HuH-7.5 (cell line): ENCODE measurements at regions not wholly inside any gene's neighbourhood (a gene's known extent, or its start where the extent isn't known, plus 50 kb on each side); places are given as distances from the start of the nearest gene placed in this dataset.
"Not testable (repeated sequence)": the region's sequence is repeated elsewhere in the genome, so short reads cannot be mapped to it uniquely, and the experiment has no call there.

Experiments
- DNase-seq: peaks from one replicate; pipeline ENCODE4 v3.0.0; 2011; ENCODE audit warnings: low spot score

GRCh38 chr15:31433091-31433490, 106.5 kb downstream of the KLF13 start:
- DNase-seq, result no peak

- DNase-seq, result no peak
These were observed 106.9 kb downstream of the KLF13 start for GRCh38 chr15:31433574-31433973.

DNA sequence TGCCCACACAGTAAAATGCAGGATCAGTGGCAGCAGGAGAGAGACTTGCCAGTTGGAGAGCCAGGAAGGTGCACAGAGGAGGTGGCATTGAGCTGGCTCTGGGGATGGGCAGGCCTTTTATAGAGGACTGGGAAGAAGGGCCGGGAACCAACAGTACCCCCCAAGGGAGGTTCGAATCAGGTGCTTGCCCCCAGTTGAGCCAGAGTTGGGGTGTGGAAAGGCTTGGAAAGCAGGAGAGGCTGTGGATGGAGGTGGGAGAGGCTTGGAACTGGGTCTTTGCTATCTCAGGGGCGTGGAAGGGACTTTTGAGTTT, 107.6 kb downstream of the KLF13 start:
- no peak for DNase-seq

DNA sequence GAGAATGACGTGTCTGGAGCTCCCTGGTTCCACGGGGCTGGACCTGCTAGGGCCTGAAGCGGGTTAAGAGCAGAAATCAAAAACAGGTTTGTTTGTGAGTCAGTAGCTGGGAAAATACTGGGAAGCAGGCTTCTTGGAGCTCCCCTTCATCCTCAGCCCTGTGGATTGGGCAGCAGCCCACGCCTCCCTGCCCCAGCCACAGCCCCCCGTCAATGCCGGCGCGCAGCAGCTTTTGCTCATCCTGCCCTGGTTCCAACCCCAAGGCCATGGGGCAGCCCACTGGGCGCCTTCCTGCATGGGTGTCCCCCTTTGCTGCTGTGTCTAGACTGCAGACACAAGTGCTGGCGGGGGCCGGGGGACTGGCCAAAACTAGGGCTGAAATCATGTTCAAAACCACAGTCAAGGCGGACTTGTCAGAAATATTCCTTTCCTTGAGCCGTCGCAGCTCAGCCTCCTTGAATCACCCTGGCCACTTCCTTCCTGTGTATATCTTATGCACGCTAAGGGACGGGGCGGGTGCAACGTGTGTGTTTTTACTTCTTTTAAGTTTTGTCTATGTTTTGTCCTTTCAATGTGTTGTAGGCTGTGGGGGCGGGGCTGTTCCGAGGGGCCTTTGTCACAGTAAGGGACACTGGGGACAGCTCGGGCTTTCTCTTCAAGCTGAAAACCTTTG, 108.1 kb downstream of the KLF13 start:
- DNase-seq, result no peak

DNA sequence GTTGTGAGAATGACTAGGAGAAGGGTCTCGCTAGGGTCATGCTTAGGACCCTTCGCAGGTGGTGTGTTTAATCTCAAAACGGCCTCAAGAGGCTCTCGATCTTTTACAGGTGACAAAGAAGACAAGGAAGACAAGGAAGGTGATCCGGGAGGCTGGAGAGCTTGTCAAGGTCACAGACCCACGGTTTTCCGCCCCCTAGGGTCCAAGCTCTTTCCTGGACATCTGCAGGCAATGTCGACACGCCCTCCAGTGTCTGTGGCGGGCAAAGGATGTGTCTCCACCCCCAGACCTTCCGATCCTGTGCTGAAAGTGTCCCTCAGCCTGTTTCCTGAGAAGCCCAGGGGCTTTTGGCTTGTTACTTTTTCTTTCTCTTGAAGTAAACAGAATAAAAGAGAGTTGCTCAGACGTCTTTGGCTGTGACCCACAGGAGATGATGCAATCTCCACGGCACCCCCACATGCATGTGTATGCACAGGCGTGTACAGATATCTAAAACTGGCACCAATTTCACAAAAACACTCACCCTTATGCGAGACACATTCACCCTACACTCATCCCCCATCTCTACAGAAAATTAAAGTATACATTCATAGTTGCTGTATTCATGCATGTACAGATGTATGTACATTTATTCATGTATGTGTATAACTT, 108.8 kb downstream of the KLF13 start:
- DNase-seq, result peak; percentile 82

GRCh38 chr15:31435912-31436628, 109.4 kb downstream of the KLF13 start:
- no peak for DNase-seq

DNA sequence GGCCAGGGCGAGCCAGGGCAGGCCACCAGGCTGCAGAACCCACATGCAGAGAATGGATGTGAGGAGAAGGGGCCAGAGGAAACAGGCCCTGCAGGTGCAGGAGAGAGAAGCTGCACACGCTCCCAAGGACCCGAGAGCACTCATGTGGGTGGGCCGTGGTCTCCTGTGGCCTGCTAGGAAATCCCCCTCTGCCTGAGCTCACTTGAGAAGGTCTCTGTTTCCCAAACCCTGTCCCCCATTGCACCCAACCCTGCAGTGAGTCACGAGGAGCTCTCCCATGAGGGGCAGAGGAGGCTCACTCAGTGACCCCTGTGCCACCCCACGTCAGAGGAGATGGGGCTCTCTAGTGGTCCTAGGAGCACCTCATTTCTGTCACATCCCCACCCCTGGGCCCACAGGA, 111.1 kb downstream of the KLF13 start:
- no peak for DNase-seq

- no peak for DNase-seq
These were observed 112.1 kb downstream of the KLF13 start for GRCh38 chr15:31438601-31439265.

DNA sequence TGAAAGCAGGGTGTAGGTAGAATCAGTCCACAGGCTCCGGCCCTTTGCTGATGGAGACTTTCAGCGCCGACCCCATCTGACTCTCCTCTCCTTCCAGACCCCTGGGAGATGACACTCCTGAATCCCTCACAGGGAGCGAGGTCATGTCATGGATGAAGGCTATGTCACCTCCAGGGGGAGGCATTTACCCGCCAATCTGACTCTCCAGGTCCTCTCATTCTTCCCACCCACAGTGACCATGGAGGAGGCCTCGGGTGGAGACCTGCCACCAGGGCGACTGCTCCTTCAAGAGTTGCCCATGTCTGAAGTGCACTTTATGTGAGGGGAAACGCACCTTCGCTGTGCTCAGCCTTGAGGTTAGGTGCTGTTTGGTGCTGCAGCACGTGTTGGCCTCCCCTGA, 112.7 kb downstream of the KLF13 start:
- DNase-seq, result peak; percentile 47

- DNase-seq, result not testable (repeated sequence)
These were observed 113.6 kb downstream of the KLF13 start for GRCh38 chr15:31440216-31440615.

DNA sequence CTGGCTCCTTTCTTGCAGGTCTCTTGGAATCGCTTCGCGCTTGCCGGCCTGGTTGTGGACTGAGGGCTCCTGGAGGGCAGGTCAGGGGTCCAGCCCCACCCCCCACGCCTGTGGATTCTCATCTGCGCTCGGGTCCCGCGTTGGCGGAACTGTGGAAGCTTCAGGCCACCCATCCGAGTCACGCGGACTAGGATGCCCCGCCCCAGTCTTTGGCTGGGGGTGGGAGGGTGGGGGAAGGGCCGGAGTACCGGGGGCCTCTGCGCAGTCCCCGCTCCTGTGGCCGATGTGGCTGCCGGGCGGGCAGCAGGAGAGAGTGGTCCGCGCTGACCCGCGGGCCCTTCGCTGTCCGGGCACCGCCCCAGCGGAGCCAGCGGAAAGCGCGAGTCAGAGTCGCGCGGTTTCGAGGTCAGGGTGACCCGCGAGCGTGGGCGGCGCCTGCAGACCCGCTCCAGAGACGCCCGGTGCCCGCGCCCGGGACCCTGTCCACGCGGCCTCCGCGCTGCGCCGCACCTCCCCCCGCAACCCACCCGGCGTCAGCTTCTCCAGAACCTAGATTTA, 114.2 kb downstream of the KLF13 start:
- peak; percentile 40 for DNase-seq

DNA sequence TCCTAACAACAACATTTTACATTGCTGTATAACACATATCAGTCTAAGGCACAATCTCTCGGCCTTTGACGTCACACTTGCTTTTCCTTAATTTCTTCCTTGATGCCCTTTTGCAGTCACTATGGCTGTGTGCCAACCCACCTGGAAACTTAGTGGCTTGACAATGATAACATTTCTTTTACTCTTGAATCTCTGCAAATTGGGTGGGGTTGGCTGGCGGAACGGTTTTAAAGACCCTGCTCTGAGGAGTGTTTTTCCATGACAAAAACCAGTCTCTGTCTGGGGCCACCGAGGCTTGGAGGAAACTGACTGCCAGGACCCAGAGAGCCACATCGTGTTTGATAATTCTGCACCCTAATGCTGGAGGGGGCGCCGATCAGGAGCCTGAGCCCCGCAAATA, 115.6 kb downstream of the KLF13 start:
- no peak for DNase-seq

DNA sequence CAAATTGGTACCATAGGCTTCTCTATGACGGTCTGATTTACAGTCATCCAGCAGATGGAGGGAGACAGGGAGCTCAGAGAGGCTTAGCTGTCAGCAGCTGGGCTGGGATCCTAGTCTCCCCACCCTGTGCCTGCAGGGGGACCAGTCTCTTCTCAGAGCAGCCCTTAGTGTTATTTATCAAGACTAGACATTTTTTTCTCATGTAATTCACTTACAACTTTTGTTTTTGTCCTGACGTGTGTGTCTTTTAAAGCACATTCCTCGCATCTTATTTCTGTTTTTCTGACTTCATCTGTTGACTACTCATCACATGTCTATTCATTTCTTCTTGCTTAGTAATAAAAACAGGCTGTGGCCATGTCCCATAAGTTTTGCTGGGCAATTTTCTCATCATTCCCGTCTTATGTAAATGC, 116.1 kb downstream of the KLF13 start:
- DNase-seq, result no peak

- no peak for DNase-seq
These were observed 118.2 kb downstream of the KLF13 start for GRCh38 chr15:31444844-31445243.

DNA sequence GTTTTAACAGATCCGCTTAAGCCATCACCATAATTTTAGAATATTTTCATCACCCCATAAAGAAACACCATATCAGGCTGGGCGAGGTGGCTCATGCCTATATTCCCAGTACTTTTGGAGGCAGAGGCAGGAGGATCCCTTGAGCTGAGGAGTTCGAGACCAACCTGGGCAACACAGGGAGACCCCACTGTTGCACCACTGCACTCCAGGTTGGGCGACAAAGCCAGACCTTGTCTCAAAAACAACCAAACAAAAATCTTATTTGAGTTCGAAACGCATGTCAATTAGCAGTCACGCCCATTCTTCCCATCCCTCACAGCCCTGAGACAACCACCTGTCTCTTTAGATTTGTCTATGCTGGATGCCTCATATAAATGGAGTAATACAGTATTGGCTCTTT, 119.9 kb downstream of the KLF13 start:
- DNase-seq, result no peak

- no peak for DNase-seq
These were observed 121.4 kb downstream of the KLF13 start for GRCh38 chr15:31447931-31448634.

- DNase-seq, result no peak
These were observed 122.0 kb downstream of the KLF13 start for GRCh38 chr15:31448635-31448979.

GRCh38 chr15:31452595-31453557, 126.2 kb downstream of the KLF13 start:
- no peak for DNase-seq

DNA sequence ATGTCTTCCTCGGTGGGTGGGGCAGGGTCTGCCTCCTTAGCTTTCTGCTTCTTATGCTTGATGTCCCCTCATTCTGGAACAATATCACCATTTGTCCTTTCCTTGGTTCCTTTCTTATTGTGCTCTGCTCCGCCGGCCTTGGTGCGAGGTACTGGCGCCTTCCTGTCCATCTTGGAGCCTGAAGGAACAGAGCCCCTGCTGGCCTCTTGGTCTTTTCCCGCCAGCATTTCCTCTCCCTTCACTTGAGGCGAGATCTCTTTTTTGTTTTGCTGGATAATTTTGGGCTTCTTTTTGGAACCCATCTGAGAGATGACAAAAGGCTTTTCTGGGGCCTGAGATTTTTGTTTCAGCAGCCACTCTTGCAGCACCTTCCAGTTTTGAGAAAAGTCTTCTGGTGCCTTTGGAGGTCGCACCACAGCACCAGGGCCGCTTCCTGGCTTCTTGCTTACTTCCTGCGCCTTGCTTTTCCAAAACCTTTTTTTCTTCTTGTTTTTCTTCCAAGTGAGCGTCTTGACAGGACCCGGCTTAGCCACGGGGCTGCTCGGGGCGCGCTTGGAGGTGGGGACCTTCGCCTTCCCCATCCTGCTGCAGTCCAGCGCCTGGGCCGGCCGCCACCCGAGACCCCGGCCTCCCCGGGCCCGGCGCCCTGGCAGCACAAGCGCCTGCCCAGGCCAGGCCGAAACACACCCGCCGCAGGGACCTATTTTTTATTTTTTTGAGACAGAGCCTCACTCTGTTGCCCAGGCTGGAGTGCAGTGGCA, 127.1 kb downstream of the KLF13 start:
- DNase-seq, result no peak

- DNase-seq, result no peak
These were observed 128.9 kb downstream of the KLF13 start for GRCh38 chr15:31455499-31455898.
